NCI-H82 treated with DMSO at 0.1 percent for 48 hours (cell line): ENCODE measurements at regions not wholly inside any gene's neighbourhood (a gene's known extent, or its start where the extent isn't known, plus 50 kb on each side); places are given as distances from the start of the nearest gene placed in this dataset.
A peak's percentile ranks its signal among the peaks of the same experiment; 100 is the strongest.

Experiments used
- DNase-seq: peaks from one replicate; lab custom pipeline; 2025; ENCODE audit not compliant: unreplicated experiment; lab: John Stamatoyannopoulos, UW

GRCh38 chr18:75518007-75518406, 90.5 kb upstream of the SMIM21 start:
- no peak for DNase-seq

GRCh38 chr18:75517286-75517685, 89.8 kb upstream of the SMIM21 start:
- no peak for DNase-seq

GRCh38 chr18:75507636-75508035, 80.1 kb upstream of the SMIM21 start:
- DNase-seq, result no peak

GRCh38 chr18:75506913-75507312, 79.4 kb upstream of the SMIM21 start:
- no peak for DNase-seq

DNA sequence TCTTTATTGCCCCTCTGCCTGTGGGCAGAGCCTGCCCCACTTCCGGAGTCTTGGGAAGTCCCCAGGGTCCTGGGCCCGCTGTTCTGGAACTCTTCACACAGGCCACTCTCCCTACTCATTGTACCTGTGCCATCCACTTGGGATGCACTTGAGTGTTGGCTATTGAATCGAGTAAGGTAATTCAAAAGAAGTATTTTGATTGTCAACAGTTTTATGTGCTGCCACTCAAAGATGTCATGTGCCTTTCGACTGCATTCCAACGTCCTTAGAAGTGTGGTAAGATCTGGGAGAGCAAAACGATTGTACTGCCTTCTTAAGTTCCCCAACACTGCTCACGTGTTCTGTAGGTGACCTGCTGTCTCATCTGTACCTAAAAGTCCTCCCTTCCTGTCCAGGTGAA, 77.0 kb upstream of the SMIM21 start:
- no peak for DNase-seq

DNA sequence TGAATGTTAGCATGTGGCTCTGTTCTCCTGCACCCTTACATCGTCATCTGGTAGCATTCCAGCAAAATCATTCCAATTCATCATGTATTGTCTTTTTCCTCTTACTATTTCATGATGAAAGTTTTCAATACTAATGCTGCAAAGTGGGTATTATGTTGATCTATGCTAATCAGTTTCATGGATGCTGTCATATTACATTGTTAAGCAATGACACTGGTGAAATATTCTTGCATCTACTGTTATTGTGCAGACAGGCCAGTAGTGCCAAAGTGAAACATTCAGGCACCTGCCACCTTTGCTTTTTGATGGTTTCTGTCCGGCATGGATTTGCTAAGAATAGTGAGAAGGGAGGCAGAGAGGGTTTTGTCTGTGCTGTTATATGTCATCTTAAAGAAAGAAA, 76.1 kb upstream of the SMIM21 start:
- no peak for DNase-seq

GRCh38 chr18:75502286-75502685, 74.8 kb upstream of the SMIM21 start:
- no peak for DNase-seq

GRCh38 chr18:75500545-75500944, 73.0 kb upstream of the SMIM21 start:
- no peak for DNase-seq

DNA sequence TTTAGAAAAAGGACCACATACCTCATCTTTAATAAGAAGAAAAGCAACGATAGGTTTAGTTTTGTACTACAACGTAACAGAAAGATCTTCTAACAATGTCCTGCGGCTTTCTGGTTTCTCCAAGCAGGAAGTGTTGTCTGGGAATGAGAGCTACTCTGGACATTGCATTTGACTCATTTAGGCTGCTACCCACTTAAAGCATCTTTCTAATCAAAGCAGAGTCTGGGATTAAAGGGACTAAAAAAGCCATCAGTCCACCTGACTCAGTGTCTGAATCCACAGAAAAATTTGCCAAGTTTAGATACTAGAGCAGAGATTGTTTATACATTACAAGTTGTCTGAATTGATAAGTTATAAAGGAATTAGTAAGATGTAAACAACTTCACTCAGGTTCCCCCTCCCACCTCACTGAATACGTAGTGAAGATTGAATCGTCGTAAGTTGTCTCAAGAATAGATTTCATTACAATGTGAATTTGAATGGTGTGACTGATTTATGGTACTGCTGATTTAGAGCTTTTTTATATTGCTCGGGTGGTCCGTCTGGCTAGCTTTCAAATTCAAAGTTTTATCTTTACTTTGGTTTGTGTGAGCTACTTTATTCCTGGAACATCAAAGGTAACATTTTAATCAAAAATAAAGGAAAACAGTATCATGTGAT, 70.2 kb upstream of the SMIM21 start:
- no peak for DNase-seq

DNA sequence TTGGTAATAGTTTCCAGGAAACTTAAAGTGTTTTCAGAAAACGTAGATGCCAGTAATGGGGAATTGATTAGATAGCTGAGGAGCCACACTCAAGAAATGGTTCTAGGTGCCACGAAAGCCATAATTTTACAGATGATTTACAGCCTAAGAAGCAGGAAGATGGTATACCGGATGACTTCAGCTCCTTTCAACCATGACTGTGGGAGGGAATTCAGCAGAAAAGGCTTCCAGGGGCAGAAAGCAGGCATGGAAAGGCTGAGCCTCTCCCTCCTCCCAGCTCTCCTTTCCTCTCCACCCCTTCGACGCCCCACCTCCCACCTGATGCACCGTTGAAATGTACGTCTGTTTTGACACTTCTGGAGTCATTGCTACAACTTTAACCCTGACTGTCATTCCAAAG, 68.6 kb upstream of the SMIM21 start:
- DNase-seq, result no peak

DNA sequence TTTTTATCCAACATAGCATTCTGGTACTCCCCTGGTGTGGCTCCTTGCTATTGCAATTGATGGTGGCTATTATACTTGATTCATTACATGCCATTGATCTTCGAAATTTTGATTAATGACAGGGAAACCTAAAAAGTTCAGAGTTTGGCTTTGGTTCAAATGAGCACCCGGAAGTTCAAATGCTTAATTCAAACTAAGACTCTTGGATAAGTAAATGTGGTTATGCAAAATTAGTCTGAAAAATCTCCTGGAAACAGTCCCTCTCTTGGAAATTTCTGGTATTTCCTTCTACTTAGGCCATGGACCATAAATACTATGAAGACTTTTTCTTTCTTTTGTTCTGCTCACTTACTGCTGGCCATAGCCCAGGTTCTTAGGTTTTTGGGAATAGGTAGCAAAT, 65.3 kb upstream of the SMIM21 start:
- no peak for DNase-seq

- DNase-seq, result no peak
Observed at GRCh38 chr18:75491361-75491760, 63.9 kb upstream of the SMIM21 start.

DNA sequence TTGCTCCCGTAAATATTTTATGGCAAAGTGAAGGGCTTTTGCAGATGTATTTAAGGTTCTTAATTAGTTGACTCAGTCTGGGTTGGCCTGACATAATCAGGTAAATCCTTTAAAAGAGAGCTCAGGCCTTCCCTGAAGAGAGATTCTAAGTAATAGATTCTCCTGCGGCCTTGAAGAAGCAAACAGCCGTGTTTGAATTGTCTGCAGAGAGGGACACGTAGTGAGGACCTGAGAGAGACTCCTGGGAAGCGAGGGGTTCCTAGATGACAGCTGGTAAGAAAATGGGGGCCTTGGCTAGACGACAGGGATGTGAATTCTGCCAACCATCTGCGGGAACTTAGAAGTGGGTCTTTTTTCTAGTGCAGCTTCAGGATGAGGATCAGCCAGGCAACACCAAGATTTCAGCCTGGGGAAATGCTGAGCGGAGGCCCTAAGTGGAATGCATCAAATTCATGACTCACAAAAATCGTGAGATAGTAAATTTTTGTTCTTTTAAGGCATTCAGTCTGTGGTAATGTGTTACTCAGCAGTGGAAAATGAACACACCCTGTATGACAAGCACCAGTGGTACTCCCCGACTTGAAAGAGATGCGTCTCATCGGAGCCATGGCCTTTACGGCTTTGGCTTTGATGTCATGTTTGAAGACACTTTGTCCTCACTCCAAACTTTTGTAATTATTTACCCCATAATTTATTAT, 62.1 kb upstream of the SMIM21 start:
- no peak for DNase-seq

DNA sequence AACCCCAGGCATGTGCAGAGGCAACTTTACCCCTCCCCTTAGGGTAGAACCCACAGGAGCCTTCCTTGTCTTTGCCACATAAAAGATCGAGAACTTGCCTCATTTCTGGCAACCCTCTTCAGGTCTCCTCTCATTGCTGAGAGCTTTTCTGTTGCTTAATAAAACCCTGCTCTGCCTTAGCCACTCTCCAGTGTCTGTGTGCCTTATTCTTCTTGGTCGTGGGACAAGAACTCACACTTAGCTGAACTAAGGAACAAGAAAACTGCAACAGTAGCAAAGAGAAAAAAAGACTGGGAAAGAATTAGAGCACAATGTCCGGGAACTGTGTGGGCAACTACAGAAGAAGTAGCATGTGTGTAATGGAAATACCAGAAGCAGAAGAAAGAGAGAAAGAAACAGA, 56.2 kb upstream of the SMIM21 start:
- no peak for DNase-seq

- no peak for DNase-seq
Observed at GRCh38 chr18:75482880-75483279, 55.4 kb upstream of the SMIM21 start.

GRCh38 chr18:75480487-75480886, 53.0 kb upstream of the SMIM21 start:
- DNase-seq, result no peak

DNA sequence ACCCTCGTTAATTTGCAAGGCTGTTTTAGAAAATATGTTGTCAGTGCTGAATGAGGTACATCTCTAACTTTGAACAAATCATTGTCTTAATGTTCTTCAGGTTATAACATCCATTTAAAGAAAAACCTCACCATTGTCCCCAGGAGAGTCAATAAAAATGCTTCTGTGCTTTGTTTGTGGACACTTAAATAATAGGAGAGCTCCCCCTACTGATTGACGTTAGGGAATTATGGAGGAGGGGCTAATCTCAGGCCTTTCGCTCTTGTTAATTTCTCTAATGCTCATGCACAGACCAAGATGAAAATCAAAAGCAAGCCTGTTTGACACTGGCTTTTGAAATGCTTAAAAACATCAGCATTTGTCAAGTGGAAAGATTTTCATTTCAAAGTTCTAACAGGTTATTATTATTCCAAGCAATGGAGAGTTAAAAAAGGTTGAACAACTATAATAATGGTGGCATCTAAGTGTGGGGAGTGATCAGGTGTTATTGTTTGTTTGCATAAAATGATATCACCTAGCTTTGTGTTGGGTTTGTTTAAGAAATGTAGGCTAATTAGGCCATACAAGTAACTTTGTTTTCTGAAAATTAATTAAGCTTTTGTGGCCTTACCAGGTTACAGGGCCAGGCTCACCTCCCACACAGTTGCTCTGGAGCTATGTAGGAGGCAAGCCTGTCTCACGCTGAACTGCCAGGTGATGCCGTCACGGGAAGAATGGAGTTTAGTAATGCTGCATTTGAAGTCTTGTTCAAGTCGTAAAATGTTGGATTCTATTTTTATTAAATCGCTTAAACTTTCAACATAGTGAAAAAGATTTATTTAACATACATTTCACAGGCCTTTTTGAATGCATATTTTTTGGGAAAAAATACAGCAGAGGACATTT, 51.7 kb upstream of the SMIM21 start:
- DNase-seq, result peak; percentile 23

DNA sequence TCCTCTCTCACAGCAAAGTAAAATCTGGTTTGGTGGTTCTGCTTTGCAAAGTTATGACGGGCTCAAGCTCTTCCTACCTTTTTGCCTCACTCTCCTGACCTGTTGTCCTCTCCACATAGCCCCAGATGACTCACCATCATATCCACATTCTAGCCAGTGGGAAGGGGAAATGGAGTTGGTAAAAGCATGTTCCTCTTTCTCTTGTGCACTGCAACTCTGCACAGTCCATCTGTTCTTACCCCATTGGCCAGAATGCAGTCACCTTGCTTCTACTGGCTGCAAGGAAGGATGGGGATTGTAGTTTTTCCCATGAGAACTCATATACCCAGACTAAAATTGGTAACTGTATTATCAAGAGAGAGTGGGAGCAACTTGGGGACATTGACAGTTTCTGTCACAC, 50.4 kb upstream of the SMIM21 start:
- no peak for DNase-seq
